ENCODE measurements at regions not wholly inside any gene's neighbourhood (a gene's known extent, or its start where the extent isn't known, plus 50 kb on each side); places are given as distances from the start of the nearest gene placed in this dataset.

DNA sequence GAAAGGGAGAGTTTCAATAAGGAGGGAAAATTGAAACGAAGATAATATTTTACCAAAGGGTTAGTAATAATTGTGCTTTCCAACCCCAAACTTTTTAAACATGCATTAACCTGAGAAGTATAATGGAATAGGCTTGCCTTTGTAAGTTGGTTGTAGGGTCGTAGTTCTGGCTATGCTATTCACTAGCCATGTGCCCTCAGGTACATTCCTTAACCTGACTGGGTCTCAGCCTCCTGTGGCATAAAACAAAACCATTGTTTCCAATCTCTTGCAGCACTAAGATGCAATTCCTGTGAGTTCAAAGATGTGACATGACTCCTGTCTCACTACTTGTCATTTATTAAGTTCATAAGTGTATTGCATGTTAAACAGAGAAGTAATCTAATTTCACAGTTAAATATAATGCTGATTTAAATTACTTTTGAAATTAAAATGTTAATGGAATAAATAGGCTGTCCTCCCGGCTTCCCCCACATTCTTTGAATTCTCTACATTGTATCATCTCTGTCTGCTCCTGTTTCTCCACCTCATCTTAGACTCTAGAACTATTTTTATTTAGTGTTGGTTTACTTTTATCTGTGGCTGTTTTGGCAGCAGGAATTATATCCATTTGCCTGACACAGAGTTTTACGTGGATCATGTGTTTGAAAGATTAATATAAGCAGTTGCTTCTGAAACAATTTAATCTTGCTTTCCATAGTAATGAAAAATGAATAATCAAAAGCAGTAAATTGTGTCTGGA lies 216.3 kb downstream of the FAT3 start:
- TF ChIP-seq CTCF (IDR thresholded peaks at IDR 0.05) (no peak), POLR2A (IDR thresholded peaks at IDR 0.05) (no peak)
